Esophagus muscularis mucosa (tissue), 4 donors: ENCODE measurements at regions not wholly inside any gene's neighbourhood (a gene's known extent, or its start where the extent isn't known, plus 50 kb on each side); places are given as distances from the start of the nearest gene placed in this dataset.

ENCODE experiments used
- DNase-seq: peaks from one replicate; pipeline ENCODE4 v3.0.0-alpha.2; 2017; ENCODE audit errors: extremely low spot score
- H3K27ac ChIP-seq, 4 donors: fragments of 200-600 bp; sonication (generic); replicated peaks in 1 of 4; 1 replicate in 3 of 4; 2 replicates in 1 of 4; pipeline ENCODE4 v1.5.1; 2016 to 2019; ENCODE audit warnings: mild to moderate bottlenecking in 1 of 4
- H3K27me3 ChIP-seq, 4 donors: fragments of 200-600 bp; sonication (generic); one replicate each; pipeline versions ENCODE4 v1.5.1 to v1.6.0; 2016 to 2019
- H3K36me3 ChIP-seq, 4 donors: fragments of 200-600 bp; sonication (generic); one replicate each; pipeline ENCODE4 v1.5.1; 2016 to 2019
- H3K4me1 ChIP-seq, 4 donors: fragments of 200-600 bp; sonication (generic); one replicate each; pipeline ENCODE4 v1.5.1; 2016 to 2019
- H3K4me3 ChIP-seq, 4 donors: fragments of 200-600 bp; sonication (generic); 1 replicate in 2 of 4; 2 replicates in 2 of 4; pipeline ENCODE4 v1.5.1; 2016 to 2019; ENCODE audit warnings: mild to moderate bottlenecking in 4 of 4, moderate library complexity in 1 of 4
- H3K9me3 ChIP-seq, 4 donors: fragments of 200-600 bp; sonication (generic); 1 replicate in 3 of 4; 2 replicates in 1 of 4; pipeline ENCODE4 v1.5.1; 2016 to 2019
- EP300 ChIP-seq: sonication (generic); formaldehyde crosslinking; IDR thresholded peaks from one replicate; pipeline ENCODE4 v1.6.1; 2017; ENCODE audit warnings: antibody characterized with exemption
- POLR2A ChIP-seq: fragments of 450-650 bp; IDR thresholded peaks from one replicate; pipeline ENCODE4 v1.6.1; 2017; ENCODE audit warnings: antibody characterized with exemption, moderate library complexity, mild to moderate bottlenecking, low read depth
- POLR2AphosphoS5 ChIP-seq, 2 donors: sonication (generic); formaldehyde crosslinking; IDR thresholded peaks; one replicate each; pipeline ENCODE4 v1.6.1; 2017; ENCODE audit warnings: antibody characterized with exemption in 2 of 2
- WGBS: methylation state at CpG from one replicate; pipeline ENCODE4 v1.1.5; 2018; 5-methylcytosine and 5-hydroxymethylcytosine counted together
- intact Hi-C: fragments of 100-400 bp; cut with DNase I; formaldehyde crosslinking; loops from one replicate; pipeline ENCODE4 v1.15.1; 2023
- TF ChIP-seq, protein P1 (sequence below), 3 experiments: fragments of 200-600 bp in 2 of 3; fragments of 450-650 bp in 1 of 3; sonication (generic) in 2 of 3; IDR thresholded peaks; one replicate each; pipeline ENCODE4 v1.5.1; 2017 to 2019; ENCODE audit warnings: antibody characterized with exemption in 3 of 3, mild to moderate bottlenecking in 2 of 3, moderate library complexity in 1 of 3

GRCh38 chr3:39748763-39749162 is 60.6 kb upstream of the MYRIP start:
- no peak for DNase-seq
- Histone ChIP-seq H3K36me3 (no peaks in the 10 kb centered on the region), H3K27ac (no peak overlapping the region), H3K9me3 (no peaks in the 10 kb centered on the region), H3K4me1 (no peaks in the 10 kb centered on the region), H3K4me3 (no peak overlapping the region), H3K27me3 (no peaks in the 10 kb centered on the region)
- intact Hi-C loops = no loop called here
- TF ChIP-seq POLR2AphosphoS5 (IDR thresholded peaks at IDR 0.05) = no peak
- TF ChIP-seq POLR2A = no peak
- TF ChIP-seq EP300 = no peak
- TF ChIP-seq, protein P1, sequence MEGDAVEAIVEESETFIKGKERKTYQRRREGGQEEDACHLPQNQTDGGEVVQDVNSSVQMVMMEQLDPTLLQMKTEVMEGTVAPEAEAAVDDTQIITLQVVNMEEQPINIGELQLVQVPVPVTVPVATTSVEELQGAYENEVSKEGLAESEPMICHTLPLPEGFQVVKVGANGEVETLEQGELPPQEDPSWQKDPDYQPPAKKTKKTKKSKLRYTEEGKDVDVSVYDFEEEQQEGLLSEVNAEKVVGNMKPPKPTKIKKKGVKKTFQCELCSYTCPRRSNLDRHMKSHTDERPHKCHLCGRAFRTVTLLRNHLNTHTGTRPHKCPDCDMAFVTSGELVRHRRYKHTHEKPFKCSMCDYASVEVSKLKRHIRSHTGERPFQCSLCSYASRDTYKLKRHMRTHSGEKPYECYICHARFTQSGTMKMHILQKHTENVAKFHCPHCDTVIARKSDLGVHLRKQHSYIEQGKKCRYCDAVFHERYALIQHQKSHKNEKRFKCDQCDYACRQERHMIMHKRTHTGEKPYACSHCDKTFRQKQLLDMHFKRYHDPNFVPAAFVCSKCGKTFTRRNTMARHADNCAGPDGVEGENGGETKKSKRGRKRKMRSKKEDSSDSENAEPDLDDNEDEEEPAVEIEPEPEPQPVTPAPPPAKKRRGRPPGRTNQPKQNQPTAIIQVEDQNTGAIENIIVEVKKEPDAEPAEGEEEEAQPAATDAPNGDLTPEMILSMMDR (IDR thresholded peaks at IDR 0.05) = no peak
- 55% methylated on average over 2 of the region's 2 CpGs for WGBS

GRCh38 chr3:39750712-39751111 is 58.7 kb upstream of the MYRIP start:
- Histone ChIP-seq H3K27ac (no peak overlapping the region), H3K27me3 (no peaks in the 10 kb centered on the region), H3K4me1 (no peaks in the 10 kb centered on the region), H3K36me3 (no peaks in the 10 kb centered on the region), H3K4me3 (no peak overlapping the region), H3K9me3 (no peaks in the 10 kb centered on the region)
- no peak for DNase-seq
- no peak for TF ChIP-seq POLR2AphosphoS5 (IDR thresholded peaks at IDR 0.05)
- TF ChIP-seq, protein P1 (IDR thresholded peaks at IDR 0.05) = no peak
- TF ChIP-seq POLR2A = no peak
- no peak for TF ChIP-seq EP300
- intact Hi-C loops = no loop called here
- WGBS = 48% methylated on average over 4 of the region's 4 CpGs

GRCh38 chr3:39751286-39751685 is 58.1 kb upstream of the MYRIP start:
- Histone ChIP-seq H3K4me1 (no peaks in the 10 kb centered on the region), H3K36me3 (no peaks in the 10 kb centered on the region), H3K4me3 (no peak overlapping the region), H3K27me3 (no peaks in the 10 kb centered on the region), H3K9me3 (no peaks in the 10 kb centered on the region), H3K27ac (no peak overlapping the region)
- DNase-seq = no peak
- WGBS = 30% methylated on average over 1 of the region's 1 CpG
- TF ChIP-seq, protein P1 (IDR thresholded peaks at IDR 0.05) = no peak
- TF ChIP-seq POLR2AphosphoS5 (IDR thresholded peaks at IDR 0.05) (no peak), POLR2A (no peak), EP300 (no peak)
- intact Hi-C loops = no loop called here

- Histone ChIP-seq H3K4me1 (no peaks in the 10 kb centered on the region), H3K27ac (no peak overlapping the region), H3K36me3 (no peaks in the 10 kb centered on the region), H3K9me3 (no peaks in the 10 kb centered on the region), H3K4me3 (no peak overlapping the region), H3K27me3 (no peaks in the 10 kb centered on the region)
- DNase-seq = no peak
- TF ChIP-seq EP300 (no peak), POLR2A (no peak)
- 66% methylated on average over 3 of the region's 3 CpGs for WGBS
- intact Hi-C loops = no loop called here
Observed at GRCh38 chr3:39752019-39752637, 57.3 kb upstream of the MYRIP start.

- TF ChIP-seq, protein P1 (IDR thresholded peaks at IDR 0.05) = no peak
- TF ChIP-seq EP300 (no peak), POLR2AphosphoS5 (IDR thresholded peaks at IDR 0.05) (no peak), POLR2A (no peak)
- WGBS = 100% methylated on average over 1 of the region's 1 CpG
- intact Hi-C loops = no loop called here
- Histone ChIP-seq H3K27ac (no peak overlapping the region), H3K27me3 (no peaks in the 10 kb centered on the region), H3K36me3 (no peaks in the 10 kb centered on the region), H3K9me3 (no peaks in the 10 kb centered on the region), H3K4me1 (no peaks in the 10 kb centered on the region), H3K4me3 (no peak overlapping the region)
- DNase-seq = no peak
Observed at GRCh38 chr3:39752751-39753150, 56.7 kb upstream of the MYRIP start.
